ENCODE measurements at regions not wholly inside any gene's neighbourhood (a gene's known extent, or its start where the extent isn't known, plus 50 kb on each side); places are given as distances from the start of the nearest gene placed in this dataset.

- Histone ChIP-seq H3K4me3 (ENCODE audit: insufficient read depth, low read length, poor library complexity, severe bottlenecking) (no peak overlapping the region), H3K9me3 (ENCODE audit: insufficient read depth, low read length) (no peaks in the 10 kb centered on the region), H3F3A (ENCODE audit: insufficient read depth) (no peaks in the 10 kb centered on the region), H3K79me2 (ENCODE audit: insufficient read depth, low read length) (no peaks in the 10 kb centered on the region), H3K4me2 (ENCODE audit: low read depth, low read length, poor library complexity, severe bottlenecking) (no peak overlapping the region), H3K27ac (ENCODE audit: low read depth, low read length) (no peak overlapping the region), H3K9ac (ENCODE audit: low read length) (no peak overlapping the region), H3K36me3 (ENCODE audit: low read length) (no peaks in the 10 kb centered on the region), H2AFZ (ENCODE audit: low read depth, low read length, severe bottlenecking) (no peak overlapping the region), H3K27me3 (ENCODE audit: low read length) (0 out of 2 replicates have a peak, but pooled peaks cover 4% of the 10 kb centered on the region), H3K9me2 (replicated peaks; ENCODE audit: insufficient read depth, low read length) (no peaks in the 10 kb centered on the region), H4K20me1 (ENCODE audit: low read depth, low read length) (no peaks in the 10 kb centered on the region)
- TF ChIP-seq EZH2phosphoT487 (conservative IDR thresholded peaks at IDR 0.05; ENCODE audit: low read length): no peak
- TF ChIP-seq CTCF (IDR thresholded peaks at IDR 0.05; ENCODE audit: insufficient read depth, low read length, poor library complexity, severe bottlenecking): no peak
Measured at GRCh38 chr6:28737750-28738395, 185.9 kb downstream of the TRIM27 start.

GRCh38 chr6:28738396-28738765 lies 185.4 kb downstream of the TRIM27 start:
- H3F3A ChIP-seq (ENCODE audit: insufficient read depth): no peaks in the 10 kb centered on the region
- H3K27ac ChIP-seq (ENCODE audit: low read depth, low read length): no peak overlapping the region
- H3K36me3 ChIP-seq (ENCODE audit: low read length): no peaks in the 10 kb centered on the region
- no peak overlapping the region for H2AFZ ChIP-seq (ENCODE audit: low read depth, low read length, severe bottlenecking)
- H3K9me3 ChIP-seq (ENCODE audit: insufficient read depth, low read length): no peaks in the 10 kb centered on the region
- H3K27me3 ChIP-seq (ENCODE audit: low read length): 0 out of 2 replicates have a peak, but pooled peaks cover 4% of the 10 kb centered on the region
- H3K4me2 ChIP-seq (ENCODE audit: low read depth, low read length, poor library complexity, severe bottlenecking): no peak overlapping the region
- TF ChIP-seq EZH2phosphoT487 (conservative IDR thresholded peaks at IDR 0.05; ENCODE audit: low read length): no peak
- TF ChIP-seq CTCF (IDR thresholded peaks at IDR 0.05; ENCODE audit: insufficient read depth, low read length, poor library complexity, severe bottlenecking): no peak
- no peaks in the 10 kb centered on the region for H4K20me1 ChIP-seq (ENCODE audit: low read depth, low read length)
- no peaks in the 10 kb centered on the region for H3K79me2 ChIP-seq (ENCODE audit: insufficient read depth, low read length)
- no peak overlapping the region for H3K4me3 ChIP-seq (ENCODE audit: insufficient read depth, low read length, poor library complexity, severe bottlenecking)
- no peak overlapping the region for H3K9ac ChIP-seq (ENCODE audit: low read length)
- H3K9me2 ChIP-seq (replicated peaks; ENCODE audit: insufficient read depth, low read length): no peaks in the 10 kb centered on the region

DNA sequence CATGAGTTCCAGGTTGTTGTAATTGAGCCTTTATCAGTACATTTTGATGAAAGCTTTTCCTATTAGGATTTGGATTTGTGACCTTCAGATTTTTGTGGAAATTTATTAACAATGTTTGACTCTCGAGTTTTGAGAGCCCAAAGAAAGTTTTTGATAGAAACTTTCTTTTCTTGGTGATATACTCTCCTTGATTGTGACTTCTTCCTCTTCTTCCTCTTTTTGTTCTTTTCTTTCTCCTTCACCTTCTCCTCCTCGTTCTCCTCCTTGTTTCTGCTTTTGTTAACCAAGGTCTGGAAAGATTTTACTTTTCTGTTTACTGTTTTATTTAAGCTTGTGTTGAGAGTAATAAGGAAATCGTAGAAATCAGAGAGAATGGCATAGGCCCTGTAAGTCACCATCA lies 182.4 kb downstream of the TRIM27 start:
- H4K20me1 ChIP-seq (ENCODE audit: low read depth, low read length): no peaks in the 10 kb centered on the region
- no peak overlapping the region for H3K27ac ChIP-seq (ENCODE audit: low read depth, low read length)
- no peaks in the 10 kb centered on the region for H3K9me2 ChIP-seq (replicated peaks; ENCODE audit: insufficient read depth, low read length)
- no peaks in the 10 kb centered on the region for H3K79me2 ChIP-seq (ENCODE audit: insufficient read depth, low read length)
- no peak overlapping the region for H3K4me2 ChIP-seq (ENCODE audit: low read depth, low read length, poor library complexity, severe bottlenecking)
- H3K4me3 ChIP-seq (ENCODE audit: insufficient read depth, low read length, poor library complexity, severe bottlenecking): no peak overlapping the region
- no peak overlapping the region for H3K9ac ChIP-seq (ENCODE audit: low read length)
- no peaks in the 10 kb centered on the region for H3K36me3 ChIP-seq (ENCODE audit: low read length)
- no peaks in the 10 kb centered on the region for H3K9me3 ChIP-seq (ENCODE audit: insufficient read depth, low read length)
- H3K27me3 ChIP-seq (ENCODE audit: low read length): 0 out of 2 replicates have a peak, but pooled peaks cover 4% of the 10 kb centered on the region
- no peak overlapping the region for H2AFZ ChIP-seq (ENCODE audit: low read depth, low read length, severe bottlenecking)
- TF ChIP-seq EZH2phosphoT487 (conservative IDR thresholded peaks at IDR 0.05; ENCODE audit: low read length): no peak
- TF ChIP-seq CTCF (IDR thresholded peaks at IDR 0.05; ENCODE audit: insufficient read depth, low read length, poor library complexity, severe bottlenecking): no peak
- H3F3A ChIP-seq (ENCODE audit: insufficient read depth): no peaks in the 10 kb centered on the region
